ENCODE measurements at regions not wholly inside any gene's neighbourhood (a gene's known extent, or its start where the extent isn't known, plus 50 kb on each side); places are given as distances from the start of the nearest gene placed in this dataset.

DNA sequence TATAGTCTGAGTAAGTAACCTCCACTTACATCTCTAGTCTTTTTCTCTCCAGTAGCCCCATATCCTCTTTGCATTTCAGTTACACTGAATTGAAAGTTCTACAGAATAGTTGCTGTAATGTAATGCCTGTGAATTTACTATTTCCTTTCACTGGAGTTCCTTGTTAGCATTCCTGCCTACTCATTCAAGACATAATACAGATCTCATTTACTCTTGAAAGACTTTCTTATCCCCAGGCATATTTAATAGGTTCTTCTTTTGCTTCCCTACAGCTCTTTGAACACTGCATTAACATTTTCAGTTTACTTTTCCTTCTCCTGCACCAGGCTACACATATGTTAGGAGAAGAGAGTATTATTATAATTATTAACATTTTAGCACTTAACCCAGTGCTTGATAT is 87.6 kb upstream of the OR13F1 start:
- Histone ChIP-seq H3K4me3 (no peak overlapping the region), H3K36me3 (no peaks in the 10 kb centered on the region), H3K27me3 (no peaks in the 10 kb centered on the region), H3K4me1 (no peaks in the 10 kb centered on the region), H3K27ac (no peak overlapping the region), H3K9me3 (no peaks in the 10 kb centered on the region)
- in situ Hi-C loops (cut with MboI; ENCODE audit: low sequenced_read_pairs in 4 of 4) = no loop called here
- intact Hi-C loops (cut with DNase I; ENCODE audit: low total_unique reads) = no loop called here
- TF ChIP-seq CTCF (IDR thresholded peaks at IDR 0.05 in 4 of 5, conservative IDR thresholded peaks at IDR 0.05 in 1 of 5) (no peak), POLR2A (IDR thresholded peaks at IDR 0.05) (no peak)
- ATAC-seq (no peak), DNase-seq (no peak)

GRCh38 chr9:104417296-104417695 is 86.8 kb upstream of the OR13F1 start:
- Histone ChIP-seq H3K27me3 (no peaks in the 10 kb centered on the region), H3K4me1 (no peaks in the 10 kb centered on the region), H3K27ac (no peak overlapping the region), H3K9me3 (no peaks in the 10 kb centered on the region), H3K4me3 (no peak overlapping the region), H3K36me3 (no peaks in the 10 kb centered on the region)
- in situ Hi-C loops (cut with MboI; ENCODE audit: low sequenced_read_pairs in 4 of 4) = no loop called here
- TF ChIP-seq POLR2A (IDR thresholded peaks at IDR 0.05) (no peak), CTCF (IDR thresholded peaks at IDR 0.05 in 4 of 5, conservative IDR thresholded peaks at IDR 0.05 in 1 of 5) (no peak)
- DNase-seq = no peak
- ATAC-seq = no peak
- intact Hi-C loops (cut with DNase I; ENCODE audit: low total_unique reads) = no loop called here

- no peak overlapping the region for H3K27ac ChIP-seq
- no peaks in the 10 kb centered on the region for H3K4me1 ChIP-seq
- ATAC-seq (no peak), DNase-seq (no peak)
- H3K36me3 ChIP-seq = no peaks in the 10 kb centered on the region
- no peak overlapping the region for H3K4me3 ChIP-seq
- no peak for TF ChIP-seq CTCF (IDR thresholded peaks at IDR 0.05 in 4 of 5, conservative IDR thresholded peaks at IDR 0.05 in 1 of 5)
- no peak for TF ChIP-seq POLR2A (IDR thresholded peaks at IDR 0.05)
- intact Hi-C loops (cut with DNase I; ENCODE audit: low total_unique reads) (no loop called here), in situ Hi-C loops (cut with MboI; ENCODE audit: low sequenced_read_pairs in 4 of 4) (no loop called here)
- H3K27me3 ChIP-seq = no peaks in the 10 kb centered on the region
- H3K9me3 ChIP-seq = no peaks in the 10 kb centered on the region
Measured at GRCh38 chr9:104429031-104429546, 75.0 kb upstream of the OR13F1 start.

GRCh38 chr9:104435059-104435458 is 69.0 kb upstream of the OR13F1 start:
- no peak overlapping the region for H3K27ac ChIP-seq
- intact Hi-C loops (cut with DNase I; ENCODE audit: low total_unique reads) = no loop called here
- in situ Hi-C loops (cut with MboI; ENCODE audit: low sequenced_read_pairs in 4 of 4) = no loop called here
- no peak overlapping the region for H3K4me3 ChIP-seq
- TF ChIP-seq POLR2A (IDR thresholded peaks at IDR 0.05) = no peak
- no peak for TF ChIP-seq CTCF (IDR thresholded peaks at IDR 0.05 in 4 of 5, conservative IDR thresholded peaks at IDR 0.05 in 1 of 5)
- no peaks in the 10 kb centered on the region for H3K9me3 ChIP-seq
- no peaks in the 10 kb centered on the region for H3K4me1 ChIP-seq
- DNase-seq (no peak), ATAC-seq (no peak)
- no peaks in the 10 kb centered on the region for H3K36me3 ChIP-seq
- H3K27me3 ChIP-seq = no peaks in the 10 kb centered on the region

DNA sequence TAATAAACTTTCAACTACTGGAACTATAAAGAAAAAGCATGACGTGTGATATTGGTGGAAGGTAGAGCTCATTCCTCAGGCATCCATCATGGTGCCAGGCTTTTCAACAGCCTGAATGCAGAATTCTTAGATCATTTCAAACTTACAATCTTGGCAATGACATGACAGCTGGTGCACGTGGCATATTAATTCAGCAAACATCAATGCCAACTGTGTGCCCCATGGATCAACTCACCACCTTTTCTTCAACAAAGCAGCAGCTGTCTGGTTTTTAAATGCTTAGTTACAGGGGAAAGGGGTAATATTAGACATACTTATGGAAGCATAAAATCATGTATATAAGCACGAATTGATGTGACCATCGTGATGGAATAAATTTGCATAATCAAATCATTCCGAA is 56.0 kb upstream of the OR13F1 start:
- no peak overlapping the region for H3K27ac ChIP-seq
- DNase-seq (no peak), ATAC-seq (no peak)
- no peak overlapping the region for H3K4me3 ChIP-seq
- no peaks in the 10 kb centered on the region for H3K27me3 ChIP-seq
- no peaks in the 10 kb centered on the region for H3K9me3 ChIP-seq
- no peaks in the 10 kb centered on the region for H3K4me1 ChIP-seq
- intact Hi-C loops (cut with DNase I; ENCODE audit: low total_unique reads) (no loop called here), in situ Hi-C loops (cut with MboI; ENCODE audit: low sequenced_read_pairs in 4 of 4) (no loop called here)
- no peaks in the 10 kb centered on the region for H3K36me3 ChIP-seq
- TF ChIP-seq CTCF (IDR thresholded peaks at IDR 0.05 in 4 of 5, conservative IDR thresholded peaks at IDR 0.05 in 1 of 5) = no peak
- TF ChIP-seq POLR2A (IDR thresholded peaks at IDR 0.05) = no peak
